ENCODE measurements at regions not wholly inside any gene's neighbourhood (a gene's known extent, or its start where the extent isn't known, plus 50 kb on each side); places are given as distances from the start of the nearest gene placed in this dataset.

- Histone ChIP-seq H3K27me3 (ENCODE audit: insufficient read depth, poor library complexity, severe bottlenecking) (no peaks in the 10 kb centered on the region), H3K4me3 (replicated peaks; ENCODE audit: insufficient read depth, low read length) (no peak overlapping the region), H3K27ac (replicated peaks) (no peak overlapping the region)
- TF ChIP-seq POLR2AphosphoS5 (IDR thresholded peaks at IDR 0.05; ENCODE audit: low read depth) (no peak), REST (IDR thresholded peaks at IDR 0.05; ENCODE audit: insufficient replicate concordance, low read depth) (no peak), GABPA (IDR thresholded peaks at IDR 0.05; ENCODE audit: low read depth) (no peak), SPI1 (IDR thresholded peaks at IDR 0.05; ENCODE audit: borderline replicate concordance, low read depth) (no peak)
- TF ChIP-seq, protein P1, sequence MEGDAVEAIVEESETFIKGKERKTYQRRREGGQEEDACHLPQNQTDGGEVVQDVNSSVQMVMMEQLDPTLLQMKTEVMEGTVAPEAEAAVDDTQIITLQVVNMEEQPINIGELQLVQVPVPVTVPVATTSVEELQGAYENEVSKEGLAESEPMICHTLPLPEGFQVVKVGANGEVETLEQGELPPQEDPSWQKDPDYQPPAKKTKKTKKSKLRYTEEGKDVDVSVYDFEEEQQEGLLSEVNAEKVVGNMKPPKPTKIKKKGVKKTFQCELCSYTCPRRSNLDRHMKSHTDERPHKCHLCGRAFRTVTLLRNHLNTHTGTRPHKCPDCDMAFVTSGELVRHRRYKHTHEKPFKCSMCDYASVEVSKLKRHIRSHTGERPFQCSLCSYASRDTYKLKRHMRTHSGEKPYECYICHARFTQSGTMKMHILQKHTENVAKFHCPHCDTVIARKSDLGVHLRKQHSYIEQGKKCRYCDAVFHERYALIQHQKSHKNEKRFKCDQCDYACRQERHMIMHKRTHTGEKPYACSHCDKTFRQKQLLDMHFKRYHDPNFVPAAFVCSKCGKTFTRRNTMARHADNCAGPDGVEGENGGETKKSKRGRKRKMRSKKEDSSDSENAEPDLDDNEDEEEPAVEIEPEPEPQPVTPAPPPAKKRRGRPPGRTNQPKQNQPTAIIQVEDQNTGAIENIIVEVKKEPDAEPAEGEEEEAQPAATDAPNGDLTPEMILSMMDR (IDR thresholded peaks at IDR 0.05; ENCODE audit: insufficient read depth, low read length), result no peak
- no peak for DNase-seq (ENCODE audit: low read depth in 1 of 2, low spot score in 1 of 2)
Measured at GRCh38 chrX:115895678-115896329, 274.7 kb upstream of the AGTR2 start.

DNA sequence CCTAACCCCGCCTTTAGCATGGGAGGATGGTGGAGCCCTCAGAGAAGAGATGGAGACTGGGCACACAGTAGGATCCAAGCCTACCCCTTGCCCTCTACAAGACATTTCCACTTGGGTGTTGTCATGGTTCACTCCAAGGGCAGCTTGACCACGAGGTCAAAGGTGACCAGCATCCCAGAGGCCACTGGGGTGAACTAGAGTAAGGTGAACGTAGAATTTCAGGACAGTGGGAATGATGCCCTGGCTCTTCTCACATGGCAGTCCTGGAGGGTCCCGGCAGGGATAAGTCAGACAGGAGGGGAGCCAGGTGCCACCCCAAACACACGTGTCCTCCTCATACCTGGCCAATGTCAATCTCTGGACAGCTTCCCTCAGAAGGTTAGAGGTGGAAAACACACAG is 274.2 kb upstream of the AGTR2 start:
- no peak for DNase-seq (ENCODE audit: low read depth in 1 of 2, low spot score in 1 of 2)
- no peak overlapping the region for H3K4me3 ChIP-seq (replicated peaks; ENCODE audit: insufficient read depth, low read length)
- TF ChIP-seq, protein P1 (IDR thresholded peaks at IDR 0.05; ENCODE audit: insufficient read depth, low read length), result no peak
- TF ChIP-seq REST (IDR thresholded peaks at IDR 0.05; ENCODE audit: insufficient replicate concordance, low read depth) (no peak), POLR2AphosphoS5 (IDR thresholded peaks at IDR 0.05; ENCODE audit: low read depth) (no peak), GABPA (IDR thresholded peaks at IDR 0.05; ENCODE audit: low read depth) (no peak), SPI1 (IDR thresholded peaks at IDR 0.05; ENCODE audit: borderline replicate concordance, low read depth) (no peak)
- H3K27ac ChIP-seq (replicated peaks), result no peak overlapping the region
- H3K27me3 ChIP-seq (ENCODE audit: insufficient read depth, poor library complexity, severe bottlenecking), result no peaks in the 10 kb centered on the region

- DNase-seq (ENCODE audit: low read depth in 1 of 2, low spot score in 1 of 2), result no peak
- no peak overlapping the region for H3K27ac ChIP-seq (replicated peaks)
- H3K27me3 ChIP-seq (ENCODE audit: insufficient read depth, poor library complexity, severe bottlenecking), result no peaks in the 10 kb centered on the region
- no peak for TF ChIP-seq POLR2AphosphoS5 (IDR thresholded peaks at IDR 0.05; ENCODE audit: low read depth)
- no peak for TF ChIP-seq SPI1 (IDR thresholded peaks at IDR 0.05; ENCODE audit: borderline replicate concordance, low read depth)
- no peak for TF ChIP-seq REST (IDR thresholded peaks at IDR 0.05; ENCODE audit: insufficient replicate concordance, low read depth)
- TF ChIP-seq, protein P1 (IDR thresholded peaks at IDR 0.05; ENCODE audit: insufficient read depth, low read length), result no peak
- TF ChIP-seq GABPA (IDR thresholded peaks at IDR 0.05; ENCODE audit: low read depth), result no peak
- H3K4me3 ChIP-seq (replicated peaks; ENCODE audit: insufficient read depth, low read length), result no peak overlapping the region
Measured at GRCh38 chrX:115897956-115898355, 272.6 kb upstream of the AGTR2 start.
